ENCODE measurements at regions not wholly inside any gene's neighbourhood (a gene's known extent, or its start where the extent isn't known, plus 50 kb on each side); places are given as distances from the start of the nearest gene placed in this dataset.

- no peak overlapping the region for H3K27ac Mint-ChIP-seq
- no peaks in the 10 kb centered on the region for H3K9me3 Mint-ChIP-seq
- H3K4me1 Mint-ChIP-seq, result peaks cover 0 to 6% (median 3%) of the 10 kb centered on the region in 4 donors
- DNase-seq (no peak), ATAC-seq (no peak)
- peaks cover 0 to 2% (median 0%) of the 10 kb centered on the region in 5 donors for H3K27me3 Mint-ChIP-seq
- POLR2A ChIA-PET, result interaction anchor here (0.7 kb wide), 1 partner anchor 559 kb away, joined by 8 read pairs; no protein-coding TSS in a partner anchor
- no peak overlapping the region for H3K4me3 Mint-ChIP-seq
- no peaks in the 10 kb centered on the region for H3K36me3 Mint-ChIP-seq
Observed at GRCh38 chr15:66944121-66944520, 121.3 kb upstream of the SMAD3 start.

- POLR2A ChIA-PET, result interaction anchor here (0.6 to 1.9 kb wide), 2 partner anchors 22 to 359 kb away, joined by 4 to 5 read pairs; no protein-coding TSS in a partner anchor
- Mint-ChIP-seq H3K9me3 (no peaks in the 10 kb centered on the region), H3K27me3 (peaks cover 0 to 2% (median 0%) of the 10 kb centered on the region in 5 donors)
Observed at GRCh38 chr15:66945286-66945685, 120.1 kb upstream of the SMAD3 start.

GRCh38 chr15:66945842-66946241, 119.6 kb upstream of the SMAD3 start:
- Mint-ChIP-seq H3K9me3 (no peaks in the 10 kb centered on the region), H3K36me3 (no peaks in the 10 kb centered on the region), H3K27me3 (peaks cover 0 to 2% (median 0%) of the 10 kb centered on the region in 5 donors), H3K4me3 (no peak overlapping the region), H3K27ac (peak overlapping the region in 2 of 10 donors; percentile 37 to 44), H3K4me1 (peaks cover 0 to 6% (median 3%) of the 10 kb centered on the region in 4 donors)
- POLR2A ChIA-PET, result interaction anchor here (1.9 kb wide), 1 partner anchor 358 kb away, joined by 5 read pairs; no protein-coding TSS in a partner anchor
- no peak for DNase-seq
- ATAC-seq, result no peak

More at GRCh38 chr15:66945286-66945685, 120.1 kb upstream of the SMAD3 start:
- Mint-ChIP-seq H3K4me1 (peaks cover 0 to 6% (median 3%) of the 10 kb centered on the region in 4 donors), H3K36me3 (no peaks in the 10 kb centered on the region), H3K4me3 (no peak overlapping the region), H3K27ac (no peak overlapping the region)
- no peak for DNase-seq
- no peak for ATAC-seq

GRCh38 chr15:66946578-66947164, 118.7 kb upstream of the SMAD3 start:
- H3K9me3 Mint-ChIP-seq, result no peaks in the 10 kb centered on the region
- H3K4me1 Mint-ChIP-seq, result peaks cover 0 to 7% (median 4%) of the 10 kb centered on the region in 4 donors
- no peaks in the 10 kb centered on the region for H3K36me3 Mint-ChIP-seq
- peaks cover 0 to 2% (median 0%) of the 10 kb centered on the region in 5 donors for H3K27me3 Mint-ChIP-seq
- peak; percentile 54 to 81 (median 72) for DNase-seq
- ATAC-seq, result peak; percentile 59 to 81
- no peak overlapping the region for H3K27ac Mint-ChIP-seq
- POLR2A ChIA-PET, result interaction anchor here (0.5 to 1.9 kb wide), 4 partner anchors 357 to 1514 kb away, joined by 3 to 5 read pairs (median 4); no protein-coding TSS in a partner anchor
- H3K4me3 Mint-ChIP-seq, result no peak overlapping the region

- no peak for DNase-seq
- Mint-ChIP-seq H3K4me3 (no peak overlapping the region), H3K36me3 (no peaks in the 10 kb centered on the region), H3K27ac (peak overlapping the region in 1 of 10 donors; percentile 20), H3K4me1 (peaks cover 0 to 15% (median 4%) of the 10 kb centered on the region in 4 donors), H3K27me3 (peaks cover 0 to 2% (median 0%) of the 10 kb centered on the region in 5 donors), H3K9me3 (no peaks in the 10 kb centered on the region)
- no peak for ATAC-seq
- POLR2A ChIA-PET, result interaction anchor here (0.6 kb wide), 1 partner anchor 1514 kb away, joined by 3 read pairs; no protein-coding TSS in a partner anchor
Observed at GRCh38 chr15:66947471-66947870, 117.9 kb upstream of the SMAD3 start.

GRCh38 chr15:66948294-66948693, 117.1 kb upstream of the SMAD3 start:
- Mint-ChIP-seq H3K4me3 (no peak overlapping the region), H3K9me3 (no peaks in the 10 kb centered on the region), H3K27me3 (peaks cover 0 to 2% (median 0%) of the 10 kb centered on the region in 5 donors), H3K36me3 (no peaks in the 10 kb centered on the region), H3K27ac (no peak overlapping the region), H3K4me1 (peaks cover 0 to 15% (median 4%) of the 10 kb centered on the region in 4 donors)
- no peak for ATAC-seq
- POLR2A ChIA-PET, result no interaction called here
- DNase-seq, result no peak

- ATAC-seq (no peak), DNase-seq (no peak)
- peaks cover 0 to 15% (median 4%) of the 10 kb centered on the region in 4 donors for H3K4me1 Mint-ChIP-seq
- H3K4me3 Mint-ChIP-seq, result no peak overlapping the region
- H3K36me3 Mint-ChIP-seq, result no peaks in the 10 kb centered on the region
- H3K27me3 Mint-ChIP-seq, result peaks cover 0 to 2% (median 0%) of the 10 kb centered on the region in 5 donors
- POLR2A ChIA-PET, result no interaction called here
- no peak overlapping the region for H3K27ac Mint-ChIP-seq
- no peaks in the 10 kb centered on the region for H3K9me3 Mint-ChIP-seq
Observed at GRCh38 chr15:66950114-66950513, 115.3 kb upstream of the SMAD3 start.

- Mint-ChIP-seq H3K4me3 (no peak overlapping the region), H3K9me3 (no peaks in the 10 kb centered on the region), H3K27ac (no peak overlapping the region), H3K27me3 (peaks cover 0 to under 1% (median 0%) of the 10 kb centered on the region in 5 donors), H3K4me1 (peaks cover 0 to 14% (median 3%) of the 10 kb centered on the region in 4 donors), H3K36me3 (no peaks in the 10 kb centered on the region)
- DNase-seq (no peak), ATAC-seq (no peak)
- POLR2A ChIA-PET, result no interaction called here
Observed at GRCh38 chr15:66951531-66952320, 113.7 kb upstream of the SMAD3 start.

- H3K9me3 Mint-ChIP-seq, result no peaks in the 10 kb centered on the region
- no peak overlapping the region for H3K4me3 Mint-ChIP-seq
- no peak for ATAC-seq
Observed at GRCh38 chr15:66952756-66953522, 112.5 kb upstream of the SMAD3 start.

GRCh38 chr15:66953523-66954229, 111.7 kb upstream of the SMAD3 start:
- H3K9me3 Mint-ChIP-seq, result no peaks in the 10 kb centered on the region
- ATAC-seq (no peak), DNase-seq (no peak)
- H3K4me3 Mint-ChIP-seq, result no peak overlapping the region
- no peaks in the 10 kb centered on the region for H3K36me3 Mint-ChIP-seq
- H3K4me1 Mint-ChIP-seq, result peaks cover 0 to 18% (median 0%) of the 10 kb centered on the region in 4 donors
- H3K27me3 Mint-ChIP-seq, result no peaks in the 10 kb centered on the region
- H3K27ac Mint-ChIP-seq, result no peak overlapping the region
- POLR2A ChIA-PET, result no interaction called here

More at GRCh38 chr15:66952756-66953522, 112.5 kb upstream of the SMAD3 start:
- H3K36me3 Mint-ChIP-seq, result no peaks in the 10 kb centered on the region
- H3K4me1 Mint-ChIP-seq, result peaks cover 0 to 18% (median 0%) of the 10 kb centered on the region in 4 donors
- no peak for DNase-seq
- no peak overlapping the region for H3K27ac Mint-ChIP-seq
- no peaks in the 10 kb centered on the region for H3K27me3 Mint-ChIP-seq
- POLR2A ChIA-PET, result no interaction called here

- no peaks in the 10 kb centered on the region for H3K9me3 Mint-ChIP-seq
Observed at GRCh38 chr15:66954601-66955000, 110.8 kb upstream of the SMAD3 start.

GRCh38 chr15:66955001-66955516, 110.3 kb upstream of the SMAD3 start:
- no peaks in the 10 kb centered on the region for H3K9me3 Mint-ChIP-seq

More at GRCh38 chr15:66954601-66955000, 110.8 kb upstream of the SMAD3 start:
- H3K27me3 Mint-ChIP-seq, result no peaks in the 10 kb centered on the region
- H3K4me1 Mint-ChIP-seq, result peaks cover 0 to 18% (median 0%) of the 10 kb centered on the region in 4 donors
- H3K36me3 Mint-ChIP-seq, result no peaks in the 10 kb centered on the region
- POLR2A ChIA-PET, result no interaction called here
- no peak for DNase-seq
- ATAC-seq, result no peak
- H3K27ac Mint-ChIP-seq, result no peak overlapping the region
- no peak overlapping the region for H3K4me3 Mint-ChIP-seq

More at GRCh38 chr15:66955001-66955516, 110.3 kb upstream of the SMAD3 start:
- H3K4me1 Mint-ChIP-seq, result peaks cover 0 to 18% (median 0%) of the 10 kb centered on the region in 4 donors
- H3K27ac Mint-ChIP-seq, result no peak overlapping the region
- DNase-seq (no peak), ATAC-seq (no peak)
- POLR2A ChIA-PET, result no interaction called here
- no peak overlapping the region for H3K4me3 Mint-ChIP-seq
- no peaks in the 10 kb centered on the region for H3K36me3 Mint-ChIP-seq
- H3K27me3 Mint-ChIP-seq, result no peaks in the 10 kb centered on the region

Data from naive thymus-derived CD8-positive, alpha-beta T cell (primary cell).